GM23338 (cell line): ENCODE measurements at regions not wholly inside any gene's neighbourhood (a gene's known extent, or its start where the extent isn't known, plus 50 kb on each side); places are given as distances from the start of the nearest gene placed in this dataset.

ENCODE experiments used
- ATAC-seq: fragments of 200-7000 bp; cut with Tn5 transposase; 3 replicates; pipeline ENCODE4 v1.9.1; 2020
- DNase-seq: peaks from one replicate; pipeline ENCODE4 v3.0.0-alpha.2; 2015; ENCODE audit warnings: low spot score
- H2AFZ ChIP-seq: fragments of 200-600 bp; sonication (generic); 2 replicates; pipeline ENCODE4 v1.8.0; 2016; ENCODE audit warnings: antibody characterized with exemption, mild to moderate bottlenecking, moderate library complexity
- H3F3A ChIP-seq: fragments of 200-600 bp; sonication (generic); replicated peaks from 2 replicates; pipeline ENCODE4 v1.8.0; 2017; ENCODE audit warnings: antibody characterized with exemption, mixed run types, low read depth
- H3K27ac ChIP-seq: fragments of 200-600 bp; sonication (generic); 2 replicates; pipeline ENCODE4 v1.6.1; 2016; ENCODE audit warnings: low read depth
- H3K27me3 ChIP-seq: fragments of 200-600 bp; sonication (generic); 2 replicates; pipeline ENCODE4 v1.8.0; 2016; ENCODE audit warnings: mild to moderate bottlenecking, mixed run types, moderate library complexity; ENCODE audit not compliant: insufficient read depth
- H3K36me3 ChIP-seq: fragments of 200-600 bp; sonication (generic); 2 replicates; pipeline ENCODE4 v1.8.0; 2016; ENCODE audit warnings: mild to moderate bottlenecking; ENCODE audit not compliant: insufficient read depth
- H3K4me1 ChIP-seq: fragments of 200-600 bp; sonication (generic); 2 replicates; pipeline ENCODE4 v1.8.0; 2016; ENCODE audit warnings: mild to moderate bottlenecking, moderate library complexity; ENCODE audit not compliant: insufficient read depth
- H3K4me2 ChIP-seq: fragments of 200-600 bp; sonication (generic); 2 replicates; pipeline ENCODE4 v1.7.1; 2017; ENCODE audit warnings: mixed run types
- H3K4me3 ChIP-seq: fragments of 200-600 bp; sonication (generic); 2 replicates; pipeline ENCODE4 v1.6.1; 2016; ENCODE audit warnings: mixed run types
- H3K79me2 ChIP-seq: fragments of 200-600 bp; sonication (generic); replicated peaks from 2 replicates; pipeline ENCODE4 v1.8.0; 2017; ENCODE audit warnings: mild to moderate bottlenecking; ENCODE audit not compliant: insufficient read depth
- H3K9me2 ChIP-seq: fragments of 200-600 bp; sonication (generic); 2 replicates; pipeline ENCODE4 v1.8.0; 2017; ENCODE audit not compliant: insufficient read depth
- H4K20me1 ChIP-seq: fragments of 200-600 bp; sonication (generic); replicated peaks from 2 replicates; pipeline ENCODE4 v1.8.0; 2017; ENCODE audit warnings: mild to moderate bottlenecking; ENCODE audit not compliant: insufficient read depth
- H3K27ac Mint-ChIP-seq: 2 replicates; pipeline ENCODE4 v1.8.0; 2020; ENCODE audit warnings: inconsistent platforms, mild to moderate bottlenecking, moderate library complexity, mixed read lengths
- H3K27me3 Mint-ChIP-seq: 3 replicates; pipeline ENCODE4 v1.8.0; 2022; ENCODE audit warnings: low read depth, mild to moderate bottlenecking, moderate library complexity, mixed read lengths, inconsistent platforms; ENCODE audit not compliant: insufficient read depth, poor library complexity
- H3K36me3 Mint-ChIP-seq: 3 replicates; pipeline ENCODE4 v1.8.0; 2021; ENCODE audit warnings: low read depth, mild to moderate bottlenecking, inconsistent platforms, moderate library complexity, mixed read lengths
- H3K4me1 Mint-ChIP-seq: 3 replicates; pipeline ENCODE4 v1.8.0; 2020; ENCODE audit warnings: mild to moderate bottlenecking, inconsistent platforms, mixed read lengths
- H3K4me3 Mint-ChIP-seq: 3 replicates; pipeline ENCODE4 v1.8.0; 2021; ENCODE audit warnings: moderate library complexity, mild to moderate bottlenecking, inconsistent platforms, mixed read lengths
- H3K9me3 Mint-ChIP-seq: 3 replicates; pipeline ENCODE4 v1.8.0; 2020; ENCODE audit warnings: moderate library complexity, mild to moderate bottlenecking, inconsistent platforms, mixed read lengths
- CREB1 ChIP-seq: fragments of 250-450 bp; sonication (Bioruptor Pico); IDR thresholded peaks from 2 replicates; pipeline ENCODE4 v1.5.0; 2020; ENCODE audit warnings: low read depth, mild to moderate bottlenecking, moderate library complexity
- ETS1 ChIP-seq: IDR thresholded peaks from 2 replicates; pipeline ENCODE4 v1.6.1; 2016; ENCODE audit warnings: antibody characterized with exemption
- EZH2 ChIP-seq: fragments of 200-600 bp; sonication (generic); IDR thresholded peaks from one replicate; pipeline ENCODE4 v1.8.0; 2017; ENCODE audit warnings: antibody characterized with exemption, mild to moderate bottlenecking, low read depth; ENCODE audit not compliant: unreplicated experiment
- JUNB ChIP-seq: IDR thresholded peaks from one replicate; pipeline ENCODE4 v1.6.1; 2016; ENCODE audit warnings: antibody characterized with exemption; ENCODE audit not compliant: unreplicated experiment
- NANOG ChIP-seq: IDR thresholded peaks from 2 replicates; pipeline ENCODE4 v1.6.1; 2016; ENCODE audit warnings: antibody characterized with exemption, borderline replicate concordance
- POLR2AphosphoS5 ChIP-seq: IDR thresholded peaks from 2 replicates; pipeline ENCODE4 v1.6.1; 2016; ENCODE audit warnings: antibody characterized with exemption, low read depth
- STAT1 ChIP-seq: IDR thresholded peaks from one replicate; pipeline ENCODE4 v1.6.1; 2016; ENCODE audit warnings: antibody characterized with exemption; ENCODE audit not compliant: unreplicated experiment
- ZNF114 ChIP-seq: fragments of 250-450 bp; sonication (Bioruptor Pico); IDR thresholded peaks from 2 replicates; pipeline ENCODE4 v1.5.0; 2020; ENCODE audit warnings: mild to moderate bottlenecking, moderate library complexity
- ZNF331 ChIP-seq: fragments of 250-450 bp; sonication (Bioruptor Pico); IDR thresholded peaks from 2 replicates; pipeline ENCODE4 v1.5.0; 2020; ENCODE audit warnings: low read depth, mild to moderate bottlenecking, moderate library complexity
- TF ChIP-seq, protein P1 (sequence below): fragments of 250-450 bp; sonication (Bioruptor Pico); IDR thresholded peaks from 2 replicates; pipeline ENCODE4 v1.5.0; 2020; ENCODE audit warnings: mild to moderate bottlenecking, moderate library complexity

- TF ChIP-seq, protein P1, sequence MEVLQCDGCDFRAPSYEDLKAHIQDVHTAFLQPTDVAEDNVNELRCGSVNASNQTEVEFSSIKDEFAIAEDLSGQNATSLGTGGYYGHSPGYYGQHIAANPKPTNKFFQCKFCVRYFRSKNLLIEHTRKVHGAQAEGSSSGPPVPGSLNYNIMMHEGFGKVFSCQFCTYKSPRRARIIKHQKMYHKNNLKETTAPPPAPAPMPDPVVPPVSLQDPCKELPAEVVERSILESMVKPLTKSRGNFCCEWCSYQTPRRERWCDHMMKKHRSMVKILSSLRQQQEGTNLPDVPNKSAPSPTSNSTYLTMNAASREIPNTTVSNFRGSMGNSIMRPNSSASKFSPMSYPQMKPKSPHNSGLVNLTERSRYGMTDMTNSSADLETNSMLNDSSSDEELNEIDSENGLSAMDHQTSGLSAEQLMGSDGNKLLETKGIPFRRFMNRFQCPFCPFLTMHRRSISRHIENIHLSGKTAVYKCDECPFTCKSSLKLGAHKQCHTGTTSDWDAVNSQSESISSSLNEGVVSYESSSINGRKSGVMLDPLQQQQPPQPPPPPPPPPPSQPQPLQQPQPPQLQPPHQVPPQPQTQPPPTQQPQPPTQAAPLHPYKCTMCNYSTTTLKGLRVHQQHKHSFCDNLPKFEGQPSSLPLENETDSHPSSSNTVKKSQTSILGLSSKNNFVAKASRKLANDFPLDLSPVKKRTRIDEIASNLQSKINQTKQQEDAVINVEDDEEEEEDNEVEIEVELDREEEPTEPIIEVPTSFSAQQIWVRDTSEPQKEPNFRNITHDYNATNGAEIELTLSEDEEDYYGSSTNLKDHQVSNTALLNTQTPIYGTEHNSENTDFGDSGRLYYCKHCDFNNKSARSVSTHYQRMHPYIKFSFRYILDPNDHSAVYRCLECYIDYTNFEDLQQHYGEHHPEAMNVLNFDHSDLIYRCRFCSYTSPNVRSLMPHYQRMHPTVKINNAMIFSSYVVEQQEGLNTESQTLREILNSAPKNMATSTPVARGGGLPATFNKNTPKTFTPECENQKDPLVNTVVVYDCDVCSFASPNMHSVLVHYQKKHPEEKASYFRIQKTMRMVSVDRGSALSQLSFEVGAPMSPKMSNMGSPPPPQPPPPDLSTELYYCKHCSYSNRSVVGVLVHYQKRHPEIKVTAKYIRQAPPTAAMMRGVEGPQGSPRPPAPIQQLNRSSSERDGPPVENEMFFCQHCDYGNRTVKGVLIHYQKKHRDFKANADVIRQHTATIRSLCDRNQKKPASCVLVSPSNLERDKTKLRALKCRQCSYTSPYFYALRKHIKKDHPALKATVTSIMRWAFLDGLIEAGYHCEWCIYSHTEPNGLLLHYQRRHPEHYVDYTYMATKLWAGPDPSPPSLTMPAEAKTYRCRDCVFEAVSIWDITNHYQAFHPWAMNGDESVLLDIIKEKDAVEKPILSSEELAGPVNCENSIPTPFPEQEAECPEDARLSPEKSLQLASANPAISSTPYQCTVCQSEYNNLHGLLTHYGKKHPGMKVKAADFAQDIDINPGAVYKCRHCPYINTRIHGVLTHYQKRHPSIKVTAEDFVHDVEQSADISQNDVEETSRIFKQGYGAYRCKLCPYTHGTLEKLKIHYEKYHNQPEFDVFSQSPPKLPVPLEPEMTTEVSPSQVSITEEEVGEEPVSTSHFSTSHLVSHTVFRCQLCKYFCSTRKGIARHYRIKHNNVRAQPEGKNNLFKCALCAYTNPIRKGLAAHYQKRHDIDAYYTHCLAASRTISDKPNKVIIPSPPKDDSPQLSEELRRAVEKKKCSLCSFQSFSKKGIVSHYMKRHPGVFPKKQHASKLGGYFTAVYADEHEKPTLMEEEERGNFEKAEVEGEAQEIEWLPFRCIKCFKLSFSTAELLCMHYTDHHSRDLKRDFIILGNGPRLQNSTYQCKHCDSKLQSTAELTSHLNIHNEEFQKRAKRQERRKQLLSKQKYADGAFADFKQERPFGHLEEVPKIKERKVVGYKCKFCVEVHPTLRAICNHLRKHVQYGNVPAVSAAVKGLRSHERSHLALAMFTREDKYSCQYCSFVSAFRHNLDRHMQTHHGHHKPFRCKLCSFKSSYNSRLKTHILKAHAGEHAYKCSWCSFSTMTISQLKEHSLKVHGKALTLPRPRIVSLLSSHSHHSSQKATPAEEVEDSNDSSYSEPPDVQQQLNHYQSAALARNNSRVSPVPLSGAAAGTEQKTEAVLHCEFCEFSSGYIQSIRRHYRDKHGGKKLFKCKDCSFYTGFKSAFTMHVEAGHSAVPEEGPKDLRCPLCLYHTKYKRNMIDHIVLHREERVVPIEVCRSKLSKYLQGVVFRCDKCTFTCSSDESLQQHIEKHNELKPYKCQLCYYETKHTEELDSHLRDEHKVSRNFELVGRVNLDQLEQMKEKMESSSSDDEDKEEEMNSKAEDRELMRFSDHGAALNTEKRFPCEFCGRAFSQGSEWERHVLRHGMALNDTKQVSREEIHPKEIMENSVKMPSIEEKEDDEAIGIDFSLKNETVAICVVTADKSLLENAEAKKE (CRISPR knock-in tag), result no peak
- TF ChIP-seq CREB1 (CRISPR knock-in tag), result no peak
- TF ChIP-seq POLR2AphosphoS5, result no peak
- no peak for TF ChIP-seq NANOG
- no peak for TF ChIP-seq EZH2
- no peak for TF ChIP-seq STAT1
Measured at GRCh38 chrX:149993989-149994388, 55.7 kb upstream of the EOLA2 start (continued).

DNA sequence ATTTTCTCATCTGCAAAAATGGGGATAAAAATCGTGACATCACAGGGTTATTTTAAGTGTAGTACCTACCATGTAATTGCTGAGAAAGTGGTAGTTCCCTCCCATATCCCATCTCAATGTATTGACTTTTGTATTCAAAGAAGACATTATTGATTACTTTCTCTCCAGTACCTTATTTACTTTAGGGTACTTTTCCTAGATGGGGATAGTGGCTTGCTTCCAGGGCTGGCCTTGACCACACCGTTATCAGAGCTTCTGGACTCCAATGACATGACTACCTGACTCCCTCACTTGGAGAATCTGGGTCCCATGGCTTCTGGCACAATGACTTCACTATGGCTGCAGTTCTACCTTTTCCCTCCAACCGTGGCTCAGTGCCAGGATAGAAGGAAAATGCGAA, 58.2 kb upstream of the EOLA2 start:
- Histone ChIP-seq H3K9me2 (no peaks in the 10 kb centered on the region), H3K4me1 (no peaks in the 10 kb centered on the region), H3K27me3 (no peaks in the 10 kb centered on the region), H3K79me2 (no peaks in the 10 kb centered on the region), H3K27ac (no peak overlapping the region), H4K20me1 (no peaks in the 10 kb centered on the region), H2AFZ (no peak overlapping the region), H3K4me3 (no peak overlapping the region), H3F3A (no peaks in the 10 kb centered on the region), H3K36me3 (no peaks in the 10 kb centered on the region), H3K4me2 (no peak overlapping the region)
- H3K27ac Mint-ChIP-seq, result no peak overlapping the region
- H3K4me1 Mint-ChIP-seq, result no peaks in the 10 kb centered on the region
- no peak for DNase-seq
- H3K4me3 Mint-ChIP-seq, result no peak overlapping the region
- H3K27me3 Mint-ChIP-seq, result peaks cover 4% of the 10 kb centered on the region
- ATAC-seq, result no peak
- H3K9me3 Mint-ChIP-seq, result no peaks in the 10 kb centered on the region
- 0 out of 3 replicates have a peak, but pooled peaks cover 2% of the 10 kb centered on the region for H3K36me3 Mint-ChIP-seq
- no peak for TF ChIP-seq POLR2AphosphoS5
- no peak for TF ChIP-seq ZNF114 (CRISPR knock-in tag)
- TF ChIP-seq JUNB, result no peak
- TF ChIP-seq ETS1, result no peak
- TF ChIP-seq CREB1 (CRISPR knock-in tag), result no peak
- no peak for TF ChIP-seq ZNF331 (CRISPR knock-in tag)
- TF ChIP-seq NANOG, result no peak
- TF ChIP-seq, protein P1 (CRISPR knock-in tag), result no peak
